ENCODE measurements at regions not wholly inside any gene's neighbourhood (a gene's known extent, or its start where the extent isn't known, plus 50 kb on each side); places are given as distances from the start of the nearest gene placed in this dataset.

GRCh38 chr5:146947181-146947941, 68.8 kb upstream of the PPP2R2B start:
- peak; percentile 46 for TF ChIP-seq CTCF (IDR thresholded peaks at IDR 0.05; ENCODE audit: low read length)
- TF ChIP-seq EZH2 (IDR thresholded peaks at IDR 0.05; ENCODE audit: borderline replicate concordance, low read length), result no peak

Data from OCI-LY1 (cell line).